ENCODE measurements at regions not wholly inside any gene's neighbourhood (a gene's known extent, or its start where the extent isn't known, plus 50 kb on each side); places are given as distances from the start of the nearest gene placed in this dataset.

- DNase-seq (ENCODE audit: low read depth in 3 of 3, low spot score in 1 of 3): no peak
Observed at GRCh38 chr2:64768491-64769005, 114.8 kb upstream of the SERTAD2 start.

- no peak for DNase-seq (ENCODE audit: low read depth in 3 of 3, low spot score in 1 of 3)
Observed at GRCh38 chr2:64769392-64770044, 115.8 kb upstream of the SERTAD2 start.

GRCh38 chr2:64770137-64770780, 116.5 kb upstream of the SERTAD2 start:
- no peak for DNase-seq (ENCODE audit: low read depth in 3 of 3, low spot score in 1 of 3)

GRCh38 chr2:64770781-64771334, 117.1 kb upstream of the SERTAD2 start:
- no peak for DNase-seq (ENCODE audit: low read depth in 3 of 3, low spot score in 1 of 3)

- DNase-seq (ENCODE audit: low read depth in 3 of 3, low spot score in 1 of 3): no peak
Observed at GRCh38 chr2:64771737-64772136, 118.0 kb upstream of the SERTAD2 start.

GRCh38 chr2:64773461-64774118, 119.9 kb upstream of the SERTAD2 start:
- DNase-seq (ENCODE audit: low read depth in 3 of 3, low spot score in 1 of 3): no peak

GRCh38 chr2:64777841-64778240, 124.1 kb upstream of the SERTAD2 start:
- DNase-seq (ENCODE audit: low read depth in 3 of 3, low spot score in 1 of 3): no peak

GRCh38 chr2:64779117-64779690, 125.5 kb upstream of the SERTAD2 start:
- no peak for DNase-seq (ENCODE audit: low read depth in 3 of 3, low spot score in 1 of 3)

GRCh38 chr2:64780041-64780440, 126.3 kb upstream of the SERTAD2 start:
- DNase-seq (ENCODE audit: low read depth in 3 of 3, low spot score in 1 of 3): no peak

- DNase-seq (ENCODE audit: low read depth in 3 of 3, low spot score in 1 of 3): no peak
Observed at GRCh38 chr2:64781711-64782390, 128.1 kb upstream of the SERTAD2 start.

- DNase-seq (ENCODE audit: low read depth in 3 of 3, low spot score in 1 of 3): no peak
Observed at GRCh38 chr2:64784168-64785061, 130.7 kb upstream of the SERTAD2 start.

GRCh38 chr2:64785245-64785644, 131.5 kb upstream of the SERTAD2 start:
- no peak for DNase-seq (ENCODE audit: low read depth in 3 of 3, low spot score in 1 of 3)

GRCh38 chr2:64786343-64787018, 132.8 kb upstream of the SERTAD2 start:
- no peak for DNase-seq (ENCODE audit: low read depth in 3 of 3, low spot score in 1 of 3)

GRCh38 chr2:64787019-64787365, 133.3 kb upstream of the SERTAD2 start:
- DNase-seq (ENCODE audit: low read depth in 3 of 3, low spot score in 1 of 3): no peak

- no peak for DNase-seq (ENCODE audit: low read depth in 3 of 3, low spot score in 1 of 3)
Observed at GRCh38 chr2:64787698-64788097, 134.0 kb upstream of the SERTAD2 start.

- no peak for DNase-seq (ENCODE audit: low read depth in 3 of 3, low spot score in 1 of 3)
Observed at GRCh38 chr2:64789466-64790320, 136.0 kb upstream of the SERTAD2 start.

- no peak for DNase-seq (ENCODE audit: low read depth in 3 of 3, low spot score in 1 of 3)
Observed at GRCh38 chr2:64792300-64792699, 138.6 kb upstream of the SERTAD2 start.

GRCh38 chr2:64792995-64793639, 139.4 kb upstream of the SERTAD2 start:
- no peak for DNase-seq (ENCODE audit: low read depth in 3 of 3, low spot score in 1 of 3)

All from stimulated activated CD4-positive, alpha-beta T cell treated with anti-CD3 and anti-CD28 coated beads, TNF-alpha, amount 100 ng/mL, for 1 hour (primary cell).